GM12878 (cell line): ENCODE measurements at regions not wholly inside any gene's neighbourhood (a gene's known extent, or its start where the extent isn't known, plus 50 kb on each side); places are given as distances from the start of the nearest gene placed in this dataset.
A peak's percentile ranks its signal among the peaks of the same experiment; 100 is the strongest.

Source experiments
- ATAC-seq: fragments of 200-7000 bp; cut with Tn5 transposase; 3 replicates; pipeline ENCODE4 v1.9.1; 2020; ENCODE audit warnings: mild to moderate bottlenecking, moderate library complexity
- BruUV-seq: library from RNA; stranded (reverse); fragments of 400-500 nt; replicated peaks from 2 replicates; lab custom pipeline; 2021; lab: Mats Ljungman, UMichigan
- CTCF ChIA-PET: fragments of 300-600 bp; sonication (Branson Sonifier 250); formaldehyde crosslinking; extraction: SDS; loops from one replicate; lab custom pipeline; 2021; ENCODE audit warnings: inconsistent platforms; lab: Yijun Ruan, JAX
- POLR2A ChIA-PET: fragments of 350-600 bp; formaldehyde crosslinking; extraction: SDS; loops from one replicate; lab custom pipeline; 2021; ENCODE audit warnings: inconsistent platforms; lab: Charles Lee
- RAD21 ChIA-PET: fragments of 300-600 bp; sonication (Branson Sonifier 250); formaldehyde crosslinking; loops from one replicate; lab custom pipeline; 2023; ENCODE audit warnings: antibody characterized with exemption; ENCODE audit not compliant: unreplicated experiment; lab: Charles Lee
- SMC1A ChIA-PET: fragments of 300-600 bp; sonication (Branson Sonifier 250); formaldehyde crosslinking; loops from one replicate; lab custom pipeline; 2023; ENCODE audit not compliant: unreplicated experiment, uncharacterized antibody; lab: Charles Lee
- DNase-seq: peaks from one replicate; pipeline ENCODE4 v3.0.0-alpha.2; 2011; ENCODE audit warnings: low read depth, low spot score
- FAIRE-seq: peaks from 3 replicates; lab custom pipeline; 2011; peaks lifted over from hg19 to GRCh38; lab: Jason Lieb, UNC
- H2AFZ ChIP-seq: 2 replicates; pipeline ENCODE4 v1.6.0; 2011; ENCODE audit warnings: low read depth, low read length, control low read depth; ENCODE audit not compliant: control insufficient read depth
- H3K27ac ChIP-seq: 2 replicates; pipeline ENCODE4 v1.5.1; 2011; ENCODE audit warnings: control low read depth; ENCODE audit not compliant: control insufficient read depth, insufficient read depth
- H3K27me3 ChIP-seq, 2 experiments: replicated peaks in 1 of 2; 2 replicates each; pipeline versions ENCODE4 v1.6.0 to v1.6.1; 2011; ENCODE audit warnings: low read length in 1 of 2; ENCODE audit not compliant: control insufficient read depth in 2 of 2, insufficient read depth in 2 of 2
- H3K36me3 ChIP-seq, 2 experiments: 2 replicates each; pipeline ENCODE4 v1.5.1; 2011; ENCODE audit warnings: low read length in 1 of 2; ENCODE audit not compliant: control insufficient read depth in 2 of 2, insufficient read depth in 2 of 2
- H3K4me1 ChIP-seq: 2 replicates; pipeline ENCODE4 v1.6.1; 2011; ENCODE audit warnings: mild to moderate bottlenecking, low read length, moderate library complexity, mixed read lengths; ENCODE audit not compliant: control insufficient read depth, insufficient read depth
- H3K4me2 ChIP-seq: 2 replicates; pipeline ENCODE4 v1.6.0; 2011; ENCODE audit warnings: control low read depth; ENCODE audit not compliant: control insufficient read depth, insufficient read depth
- H3K4me3 ChIP-seq: fragments of 200-600 bp; sonication (generic); 2 replicates; pipeline ENCODE4 v1.5.1; 2016
- H3K79me2 ChIP-seq: 2 replicates; pipeline ENCODE4 v1.6.0; 2011; ENCODE audit warnings: low read length; ENCODE audit not compliant: control insufficient read depth, insufficient read depth
- H3K9ac ChIP-seq: 2 replicates; pipeline ENCODE4 v1.8.0; 2011; ENCODE audit warnings: low read length, control low read depth, mixed read lengths; ENCODE audit not compliant: control insufficient read depth, insufficient read depth
- H3K9me3 ChIP-seq: replicated peaks from 3 replicates; pipeline ENCODE4 v1.5.1; 2011; ENCODE audit warnings: mild to moderate bottlenecking, low read length; ENCODE audit not compliant: control insufficient read depth, insufficient read depth
- H4K20me1 ChIP-seq: 2 replicates; pipeline ENCODE4 v1.6.0; 2011; ENCODE audit not compliant: control insufficient read depth, insufficient read depth
- CBX5 ChIP-seq: sonication (generic); IDR thresholded peaks from 2 replicates; pipeline ENCODE4 v1.6.1; 2016; ENCODE audit warnings: low read depth, moderate library complexity, mild to moderate bottlenecking, inconsistent platforms
- ELK1 ChIP-seq: IDR thresholded peaks from 2 replicates; pipeline ENCODE4 v1.6.1; 2012; ENCODE audit warnings: low read depth, low read length, improper control_type of control experiment
- IKZF2 ChIP-seq, 2 experiments: fragments of 450-650 bp; IDR thresholded peaks; 2 replicates each; pipeline ENCODE4 v1.6.1; 2017; ENCODE audit warnings: mild to moderate bottlenecking in 2 of 2, moderate library complexity in 2 of 2
- MYB ChIP-seq: fragments of 150-350 bp; IDR thresholded peaks from 2 replicates; pipeline ENCODE4 v1.6.1; 2014; ENCODE audit warnings: mild to moderate bottlenecking, low read depth, low read length, borderline replicate concordance
- NR2F1 ChIP-seq: fragments of 450-650 bp; conservative IDR thresholded peaks from 2 replicates; pipeline ENCODE4 v1.6.1; 2017; ENCODE audit warnings: mild to moderate bottlenecking
- NRF1 ChIP-seq: conservative IDR thresholded peaks from 2 replicates; pipeline ENCODE4 v1.6.1; 2011; ENCODE audit warnings: mild to moderate bottlenecking, low read depth, low read length, improper control_type of control experiment
- POLR2A ChIP-seq: IDR thresholded peaks from 2 replicates; pipeline ENCODE4 v1.6.1; 2011; ENCODE audit warnings: low read depth, mild to moderate bottlenecking, low read length
- RBBP5 ChIP-seq: fragments of 200-600 bp; sonication (generic); conservative IDR thresholded peaks from 2 replicates; pipeline ENCODE4 v1.6.1; 2016
- RELA ChIP-seq: fragments of 450-650 bp; IDR thresholded peaks from 2 replicates; pipeline ENCODE4 v1.8.0; 2014; ENCODE audit warnings: borderline replicate concordance; ENCODE audit not compliant: partially characterized antibody
- REST ChIP-seq: IDR thresholded peaks from 2 replicates; pipeline ENCODE4 v1.6.1; 2012; ENCODE audit warnings: mild to moderate bottlenecking, low read depth, low read length
- SPI1 ChIP-seq: IDR thresholded peaks from 2 replicates; pipeline ENCODE4 v1.6.1; 2011; ENCODE audit warnings: low read depth, mild to moderate bottlenecking, low read length, moderate library complexity, borderline replicate concordance; ENCODE audit not compliant: insufficient read depth
- TCF3 ChIP-seq: IDR thresholded peaks from 2 replicates; pipeline ENCODE4 v1.6.1; 2012; ENCODE audit warnings: low read depth, mild to moderate bottlenecking, low read length, borderline replicate concordance; ENCODE audit not compliant: insufficient read depth
- ZSCAN29 ChIP-seq: fragments of 450-650 bp; IDR thresholded peaks from 2 replicates; pipeline ENCODE4 v1.6.1; 2017; ENCODE audit warnings: mild to moderate bottlenecking, moderate library complexity
- WGBS: methylation state at CpG from one replicate; pipeline ENCODE4 v1.1.6; 2016; ENCODE audit warnings: low lambda C conversion rate; ENCODE audit not compliant: insufficient replicate concordance, insufficient coverage; ENCODE audit errors: missing lambda C conversion rate; 5-methylcytosine and 5-hydroxymethylcytosine counted together
- in situ Hi-C: fragments of 300-500 bp; cut with MboI; formaldehyde crosslinking; loops from 9 replicates; pipeline ENCODE4 v1.14.3; 2018; ENCODE audit warnings: mixed read lengths
- intact Hi-C: fragments of 100-400 bp; cut with micrococcal nuclease; formaldehyde crosslinking; loops from one replicate; pipeline ENCODE4 v1.14.2; 2022; ENCODE audit not compliant: unreplicated experiment
- TF ChIP-seq, protein P1 (sequence below): fragments of 450-650 bp; formaldehyde crosslinking; IDR thresholded peaks from 2 replicates; pipeline ENCODE4 v1.4.0; 2020; ENCODE audit warnings: mild to moderate bottlenecking, moderate library complexity

GRCh38 chr12:14310866-14311265, 54.6 kb upstream of the ATF7IP start:
- Histone ChIP-seq H3K27me3 (no peaks in the 10 kb centered on the region), H3K36me3 (no peaks in the 10 kb centered on the region), H3K4me1 (no peaks in the 10 kb centered on the region), H4K20me1 (no peaks in the 10 kb centered on the region), H3K4me3 (no peak overlapping the region), H3K79me2 (no peaks in the 10 kb centered on the region), H3K4me2 (no peak overlapping the region), H3K9me3 (peaks cover 10% of the 10 kb centered on the region), H3K9ac (no peak overlapping the region), H2AFZ (no peak overlapping the region), H3K27ac (no peak overlapping the region)
- in situ Hi-C loops (no loop called here), intact Hi-C loops (no loop called here)
- ChIA-PET CTCF (no interaction called here), POLR2A (no interaction called here), SMC1A (no interaction called here), RAD21 (no interaction called here)
- WGBS, result 23% methylated on average over 1 of the region's 1 CpG
- ATAC-seq, result no peak
- FAIRE-seq, result no peak
- BruUV-seq, result no TSS peak
- DNase-seq, result no peak
- no peak for TF ChIP-seq REST
- no peak for TF ChIP-seq POLR2A
- TF ChIP-seq RBBP5, result no peak
- TF ChIP-seq SPI1, result peak; percentile 38; the same call in 1 of the 2 replicates
- TF ChIP-seq, protein P1, sequence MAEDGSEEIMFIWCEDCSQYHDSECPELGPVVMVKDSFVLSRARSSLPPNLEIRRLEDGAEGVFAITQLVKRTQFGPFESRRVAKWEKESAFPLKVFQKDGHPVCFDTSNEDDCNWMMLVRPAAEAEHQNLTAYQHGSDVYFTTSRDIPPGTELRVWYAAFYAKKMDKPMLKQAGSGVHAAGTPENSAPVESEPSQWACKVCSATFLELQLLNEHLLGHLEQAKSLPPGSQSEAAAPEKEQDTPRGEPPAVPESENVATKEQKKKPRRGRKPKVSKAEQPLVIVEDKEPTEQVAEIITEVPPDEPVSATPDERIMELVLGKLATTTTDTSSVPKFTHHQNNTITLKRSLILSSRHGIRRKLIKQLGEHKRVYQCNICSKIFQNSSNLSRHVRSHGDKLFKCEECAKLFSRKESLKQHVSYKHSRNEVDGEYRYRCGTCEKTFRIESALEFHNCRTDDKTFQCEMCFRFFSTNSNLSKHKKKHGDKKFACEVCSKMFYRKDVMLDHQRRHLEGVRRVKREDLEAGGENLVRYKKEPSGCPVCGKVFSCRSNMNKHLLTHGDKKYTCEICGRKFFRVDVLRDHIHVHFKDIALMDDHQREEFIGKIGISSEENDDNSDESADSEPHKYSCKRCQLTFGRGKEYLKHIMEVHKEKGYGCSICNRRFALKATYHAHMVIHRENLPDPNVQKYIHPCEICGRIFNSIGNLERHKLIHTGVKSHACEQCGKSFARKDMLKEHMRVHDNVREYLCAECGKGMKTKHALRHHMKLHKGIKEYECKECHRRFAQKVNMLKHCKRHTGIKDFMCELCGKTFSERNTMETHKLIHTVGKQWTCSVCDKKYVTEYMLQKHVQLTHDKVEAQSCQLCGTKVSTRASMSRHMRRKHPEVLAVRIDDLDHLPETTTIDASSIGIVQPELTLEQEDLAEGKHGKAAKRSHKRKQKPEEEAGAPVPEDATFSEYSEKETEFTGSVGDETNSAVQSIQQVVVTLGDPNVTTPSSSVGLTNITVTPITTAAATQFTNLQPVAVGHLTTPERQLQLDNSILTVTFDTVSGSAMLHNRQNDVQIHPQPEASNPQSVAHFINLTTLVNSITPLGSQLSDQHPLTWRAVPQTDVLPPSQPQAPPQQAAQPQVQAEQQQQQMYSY (CRISPR knock-in tag), result no peak
- peak in 1 of 2 experiments; percentile 50; a peak in 1 of 4 replicates for TF ChIP-seq IKZF2 (IDR thresholded peaks at IDR 0.05)
- TF ChIP-seq RELA, result no peak
- no peak for TF ChIP-seq ELK1
- TF ChIP-seq NRF1, result no peak
- no peak for TF ChIP-seq NR2F1
- no peak for TF ChIP-seq TCF3
- TF ChIP-seq CBX5, result no peak
- no peak for TF ChIP-seq MYB
- TF ChIP-seq ZSCAN29, result no peak
